WTC11 (cell line): ENCODE measurements at regions not wholly inside any gene's neighbourhood (a gene's known extent, or its start where the extent isn't known, plus 50 kb on each side); places are given as distances from the start of the nearest gene placed in this dataset.

Source experiments
- ATAC-seq: fragments of 200-7000 bp; cut with Tn5 transposase; 2 replicates; pipeline ENCODE4 v1.10.0; 2021; ENCODE audit warnings: mild to moderate bottlenecking, moderate library complexity
- CTCF ChIA-PET: fragments of 300-600 bp; sonication (Branson Sonifier 250); formaldehyde crosslinking; loops from one replicate; lab custom pipeline; 2021; ENCODE audit warnings: antibody characterized with exemption; lab: Charles Lee
- POLR2A ChIA-PET: fragments of 350-600 bp; sonication (Branson Sonifier 250); formaldehyde crosslinking; loops from one replicate; lab custom pipeline; 2021; ENCODE audit warnings: antibody characterized with exemption; lab: Charles Lee
- DNase-seq: peaks from one replicate; pipeline ENCODE4 v3.0.0; 2021; ENCODE audit warnings: low spot score
- H3K27ac Mint-ChIP-seq: 2 replicates; pipeline ENCODE4 v1.8.0; 2021; ENCODE audit warnings: mixed read lengths
- H3K27me3 Mint-ChIP-seq: 2 replicates; pipeline ENCODE4 v1.8.0; 2021; ENCODE audit warnings: low read depth, mild to moderate bottlenecking, moderate library complexity, mixed read lengths
- H3K36me3 Mint-ChIP-seq: 2 replicates; pipeline ENCODE4 v1.8.0; 2021; ENCODE audit warnings: mixed read lengths
- H3K4me1 Mint-ChIP-seq: 2 replicates; pipeline ENCODE4 v1.8.0; 2022; ENCODE audit warnings: mixed read lengths
- H3K4me3 Mint-ChIP-seq: 2 replicates; pipeline ENCODE4 v1.8.0; 2021; ENCODE audit warnings: mild to moderate bottlenecking, moderate library complexity, mixed read lengths
- H3K9me3 Mint-ChIP-seq: 2 replicates; pipeline ENCODE4 v1.8.0; 2021; ENCODE audit warnings: mixed read lengths
- CREB1 ChIP-seq: sonication (generic); formaldehyde crosslinking; IDR thresholded peaks from 2 replicates; pipeline ENCODE4 v1.8.0; 2023; ENCODE audit warnings: mild to moderate bottlenecking, missing genetic modification reagents
- FOXJ3 ChIP-seq: sonication (generic); formaldehyde crosslinking; IDR thresholded peaks from 2 replicates; pipeline ENCODE4 v1.9.0; 2021; ENCODE audit warnings: missing genetic modification reagents, mild to moderate bottlenecking, borderline replicate concordance
- HMGA2 ChIP-seq: fragments of 250-450 bp; sonication (Bioruptor Pico); IDR thresholded peaks from 2 replicates; pipeline ENCODE4 v1.4.0; 2021; ENCODE audit warnings: mild to moderate bottlenecking, moderate library complexity
- KAT7 ChIP-seq: sonication (generic); formaldehyde crosslinking; IDR thresholded peaks from 2 replicates; pipeline ENCODE4 v1.8.1; 2023; ENCODE audit warnings: missing genetic modification reagents, mild to moderate bottlenecking, borderline replicate concordance
- MYBL2 ChIP-seq: sonication (generic); formaldehyde crosslinking; IDR thresholded peaks from 2 replicates; pipeline ENCODE4 v1.8.1; 2023; ENCODE audit warnings: mild to moderate bottlenecking, moderate library complexity, missing genetic modification reagents
- NFATC4 ChIP-seq: fragments of 250-450 bp; sonication (Bioruptor Pico); IDR thresholded peaks from 2 replicates; pipeline ENCODE4 v1.9.0; 2021; ENCODE audit warnings: mild to moderate bottlenecking
- NFE2L1 ChIP-seq: sonication (generic); formaldehyde crosslinking; IDR thresholded peaks from 2 replicates; pipeline ENCODE4 v1.8.1; 2023; ENCODE audit warnings: missing genetic modification reagents
- NFYB ChIP-seq: sonication (generic); formaldehyde crosslinking; conservative IDR thresholded peaks from 2 replicates; pipeline ENCODE4 v1.8.0; 2022; ENCODE audit warnings: low read depth, missing genetic modification reagents
- PRRX2 ChIP-seq: fragments of 250-450 bp; sonication (Bioruptor Pico); IDR thresholded peaks from 2 replicates; pipeline ENCODE4 v1.8.0; 2021; ENCODE audit warnings: mild to moderate bottlenecking
- SOX15 ChIP-seq: fragments of 250-450 bp; sonication (Bioruptor Pico); IDR thresholded peaks from 2 replicates; pipeline ENCODE4 v1.9.0; 2021; ENCODE audit warnings: mild to moderate bottlenecking
- ZNF263 ChIP-seq: sonication (generic); formaldehyde crosslinking; IDR thresholded peaks from 2 replicates; pipeline ENCODE4 v1.8.1; 2022; ENCODE audit warnings: low read depth, mild to moderate bottlenecking, moderate library complexity, missing genetic modification reagents
- ZNF317 ChIP-seq: sonication (generic); formaldehyde crosslinking; IDR thresholded peaks from 2 replicates; pipeline ENCODE4 v1.8.1; 2023; ENCODE audit warnings: low read depth, mild to moderate bottlenecking, moderate library complexity, missing genetic modification reagents, borderline replicate concordance
- ZNF423 ChIP-seq: fragments of 250-450 bp; sonication (Bioruptor Pico); IDR thresholded peaks from 2 replicates; pipeline ENCODE4 v2.1.2; 2022; ENCODE audit warnings: mild to moderate bottlenecking, moderate library complexity
- ZNF512 ChIP-seq: sonication (generic); formaldehyde crosslinking; IDR thresholded peaks from 2 replicates; pipeline ENCODE4 v1.8.1; 2022; ENCODE audit warnings: missing genetic modification reagents, borderline replicate concordance
- TF ChIP-seq, protein P1 (sequence below): sonication (generic); formaldehyde crosslinking; IDR thresholded peaks from 2 replicates; pipeline ENCODE4 v1.8.1; 2023; ENCODE audit warnings: mild to moderate bottlenecking, missing genetic modification reagents, moderate library complexity
- TF ChIP-seq, protein P2 (sequence below): fragments of 250-450 bp; sonication (Bioruptor Pico); IDR thresholded peaks from 2 replicates; pipeline ENCODE4 v1.9.0; 2021; ENCODE audit warnings: moderate library complexity, mild to moderate bottlenecking, inconsistent platforms, borderline replicate concordance
- TF ChIP-seq, protein P3 (sequence below): sonication (generic); formaldehyde crosslinking; IDR thresholded peaks from 2 replicates; pipeline ENCODE4 v1.8.0; 2022; ENCODE audit warnings: mild to moderate bottlenecking, missing genetic modification reagents
- TF ChIP-seq, protein P4 (sequence below): fragments of 250-450 bp; sonication (Bioruptor Pico); conservative IDR thresholded peaks from 2 replicates; pipeline ENCODE4 v1.9.0; 2021; ENCODE audit warnings: mild to moderate bottlenecking
- TF ChIP-seq, protein P5 (sequence below): fragments of 200-600 bp; IDR thresholded peaks from 2 replicates; pipeline ENCODE4 v1.8.0; 2022; ENCODE audit warnings: antibody characterized with exemption

DNA sequence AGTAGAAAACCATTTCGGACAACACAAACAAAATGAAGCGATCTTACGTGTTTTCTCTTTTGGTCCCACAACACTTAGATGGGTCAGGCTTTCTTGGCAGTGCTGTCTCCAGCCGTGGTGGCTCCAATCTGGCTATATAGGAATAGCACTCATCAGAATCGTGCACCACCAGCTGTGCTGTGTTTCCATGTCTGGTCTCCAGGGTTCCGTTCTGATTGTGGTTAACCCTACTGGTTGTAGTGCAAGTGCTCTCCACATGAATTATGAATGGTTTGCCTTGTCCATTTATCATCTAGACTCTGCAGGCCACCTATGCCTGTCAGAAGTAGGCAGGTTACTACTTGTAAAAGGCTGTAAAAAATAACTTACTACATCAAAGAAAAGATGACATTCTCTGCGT, 536.3 kb downstream of the IQCM start:
- TF ChIP-seq NFE2L1 (CRISPR knock-in tag) (no peak), NFATC4 (CRISPR knock-in tag) (no peak)
- no peaks in the 10 kb centered on the region for H3K36me3 Mint-ChIP-seq
- H3K27ac Mint-ChIP-seq: no peak overlapping the region
- no peak for ATAC-seq
- H3K4me1 Mint-ChIP-seq: no peaks in the 10 kb centered on the region
- CTCF ChIA-PET: no interaction called here
- no peak for DNase-seq
- peaks cover 7% of the 10 kb centered on the region for H3K9me3 Mint-ChIP-seq
- no peak overlapping the region for H3K4me3 Mint-ChIP-seq
- H3K27me3 Mint-ChIP-seq: no peaks in the 10 kb centered on the region
- POLR2A ChIA-PET: no interaction called here

DNA sequence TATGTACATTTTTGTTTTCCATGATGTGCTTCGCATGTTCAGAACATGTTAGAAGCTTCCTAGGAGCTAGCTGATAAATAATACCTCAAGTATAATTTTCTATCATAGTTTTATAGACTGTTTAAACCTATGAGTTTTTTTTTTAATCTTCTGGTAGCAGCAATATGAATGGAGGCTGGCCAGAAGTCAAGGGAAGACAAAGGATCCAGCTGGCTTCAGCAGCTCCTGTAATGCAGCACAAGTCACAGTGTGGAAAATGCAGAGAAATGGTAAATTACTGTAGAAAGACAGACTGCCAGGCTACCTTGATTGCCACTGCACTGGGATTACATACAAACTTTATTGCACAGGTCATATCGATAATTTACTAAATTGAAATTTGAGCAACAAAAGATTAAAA, 537.9 kb downstream of the IQCM start:
- Mint-ChIP-seq H3K27me3 (no peaks in the 10 kb centered on the region), H3K4me1 (no peaks in the 10 kb centered on the region), H3K9me3 (peaks cover 12% of the 10 kb centered on the region), H3K36me3 (no peaks in the 10 kb centered on the region), H3K4me3 (no peak overlapping the region), H3K27ac (no peak overlapping the region)
- TF ChIP-seq, protein P1, sequence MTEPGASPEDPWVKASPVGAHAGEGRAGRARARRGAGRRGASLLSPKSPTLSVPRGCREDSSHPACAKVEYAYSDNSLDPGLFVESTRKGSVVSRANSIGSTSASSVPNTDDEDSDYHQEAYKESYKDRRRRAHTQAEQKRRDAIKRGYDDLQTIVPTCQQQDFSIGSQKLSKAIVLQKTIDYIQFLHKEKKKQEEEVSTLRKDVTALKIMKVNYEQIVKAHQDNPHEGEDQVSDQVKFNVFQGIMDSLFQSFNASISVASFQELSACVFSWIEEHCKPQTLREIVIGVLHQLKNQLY (CRISPR knock-in tag): no peak
- no peak for TF ChIP-seq FOXJ3 (CRISPR knock-in tag)
- TF ChIP-seq, protein P2, sequence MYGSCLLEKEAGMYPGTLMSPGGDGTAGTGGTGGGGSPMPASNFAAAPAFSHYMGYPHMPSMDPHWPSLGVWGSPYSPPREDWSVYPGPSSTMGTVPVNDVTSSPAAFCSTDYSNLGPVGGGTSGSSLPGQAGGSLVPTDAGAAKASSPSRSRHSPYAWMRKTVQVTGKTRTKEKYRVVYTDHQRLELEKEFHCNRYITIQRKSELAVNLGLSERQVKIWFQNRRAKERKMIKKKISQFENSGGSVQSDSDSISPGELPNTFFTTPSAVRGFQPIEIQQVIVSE (CRISPR knock-in tag): no peak
- TF ChIP-seq, protein P3, sequence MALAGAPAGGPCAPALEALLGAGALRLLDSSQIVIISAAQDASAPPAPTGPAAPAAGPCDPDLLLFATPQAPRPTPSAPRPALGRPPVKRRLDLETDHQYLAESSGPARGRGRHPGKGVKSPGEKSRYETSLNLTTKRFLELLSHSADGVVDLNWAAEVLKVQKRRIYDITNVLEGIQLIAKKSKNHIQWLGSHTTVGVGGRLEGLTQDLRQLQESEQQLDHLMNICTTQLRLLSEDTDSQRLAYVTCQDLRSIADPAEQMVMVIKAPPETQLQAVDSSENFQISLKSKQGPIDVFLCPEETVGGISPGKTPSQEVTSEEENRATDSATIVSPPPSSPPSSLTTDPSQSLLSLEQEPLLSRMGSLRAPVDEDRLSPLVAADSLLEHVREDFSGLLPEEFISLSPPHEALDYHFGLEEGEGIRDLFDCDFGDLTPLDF (CRISPR knock-in tag): no peak
- TF ChIP-seq, protein P4, sequence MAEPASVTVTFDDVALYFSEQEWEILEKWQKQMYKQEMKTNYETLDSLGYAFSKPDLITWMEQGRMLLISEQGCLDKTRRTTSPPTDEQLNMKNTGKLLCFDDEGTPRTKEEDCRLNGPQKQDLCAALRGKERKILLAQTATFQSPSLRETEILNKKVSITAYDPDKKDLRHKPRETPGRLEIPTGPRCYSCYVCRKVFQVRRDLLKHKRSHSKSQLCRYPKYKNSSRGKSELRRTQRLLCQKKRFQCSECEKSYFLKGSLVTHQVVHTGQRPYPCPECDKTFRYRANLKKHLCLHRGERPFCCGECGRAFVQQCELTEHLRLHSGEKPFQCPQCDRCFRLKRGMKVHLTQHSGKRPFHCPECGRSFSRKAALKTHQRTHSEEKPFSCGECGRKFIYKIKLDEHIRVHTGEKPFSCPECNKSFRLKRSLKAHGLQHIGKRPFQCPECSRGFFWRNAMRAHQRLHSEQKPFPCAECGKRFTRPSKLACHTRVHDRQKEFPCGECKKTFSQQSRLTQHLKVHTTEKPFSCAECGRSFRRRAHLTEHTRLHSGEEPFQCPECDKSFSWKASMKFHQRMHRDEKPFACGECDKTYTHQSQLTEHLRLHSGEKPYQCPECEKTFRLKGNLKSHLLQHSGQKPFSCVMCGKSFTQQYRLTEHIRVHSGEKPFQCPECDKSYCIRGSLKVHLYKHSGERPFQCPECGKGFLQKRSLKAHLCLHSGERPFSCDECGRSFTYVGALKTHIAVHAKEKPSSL (CRISPR knock-in tag): no peak
- TF ChIP-seq CREB1 (CRISPR knock-in tag): no peak
- TF ChIP-seq ZNF512: no peak
- TF ChIP-seq NFYB (CRISPR knock-in tag): no peak
- TF ChIP-seq, protein P5, sequence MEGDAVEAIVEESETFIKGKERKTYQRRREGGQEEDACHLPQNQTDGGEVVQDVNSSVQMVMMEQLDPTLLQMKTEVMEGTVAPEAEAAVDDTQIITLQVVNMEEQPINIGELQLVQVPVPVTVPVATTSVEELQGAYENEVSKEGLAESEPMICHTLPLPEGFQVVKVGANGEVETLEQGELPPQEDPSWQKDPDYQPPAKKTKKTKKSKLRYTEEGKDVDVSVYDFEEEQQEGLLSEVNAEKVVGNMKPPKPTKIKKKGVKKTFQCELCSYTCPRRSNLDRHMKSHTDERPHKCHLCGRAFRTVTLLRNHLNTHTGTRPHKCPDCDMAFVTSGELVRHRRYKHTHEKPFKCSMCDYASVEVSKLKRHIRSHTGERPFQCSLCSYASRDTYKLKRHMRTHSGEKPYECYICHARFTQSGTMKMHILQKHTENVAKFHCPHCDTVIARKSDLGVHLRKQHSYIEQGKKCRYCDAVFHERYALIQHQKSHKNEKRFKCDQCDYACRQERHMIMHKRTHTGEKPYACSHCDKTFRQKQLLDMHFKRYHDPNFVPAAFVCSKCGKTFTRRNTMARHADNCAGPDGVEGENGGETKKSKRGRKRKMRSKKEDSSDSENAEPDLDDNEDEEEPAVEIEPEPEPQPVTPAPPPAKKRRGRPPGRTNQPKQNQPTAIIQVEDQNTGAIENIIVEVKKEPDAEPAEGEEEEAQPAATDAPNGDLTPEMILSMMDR: no peak
- no peak for TF ChIP-seq ZNF263 (CRISPR knock-in tag)
- no peak for TF ChIP-seq MYBL2 (CRISPR knock-in tag)
- TF ChIP-seq ZNF317: no peak
- TF ChIP-seq HMGA2 (CRISPR knock-in tag): no peak
- TF ChIP-seq SOX15 (CRISPR knock-in tag): no peak
- no peak for TF ChIP-seq PRRX2 (CRISPR knock-in tag)
- no peak for TF ChIP-seq ZNF423
- no peak for TF ChIP-seq KAT7 (CRISPR knock-in tag)
- DNase-seq (no peak), ATAC-seq (no peak)
- ChIA-PET CTCF (no interaction called here), POLR2A (no interaction called here)
